ENCODE measurements at regions not wholly inside any gene's neighbourhood (a gene's known extent, or its start where the extent isn't known, plus 50 kb on each side); places are given as distances from the start of the nearest gene placed in this dataset.

DNA sequence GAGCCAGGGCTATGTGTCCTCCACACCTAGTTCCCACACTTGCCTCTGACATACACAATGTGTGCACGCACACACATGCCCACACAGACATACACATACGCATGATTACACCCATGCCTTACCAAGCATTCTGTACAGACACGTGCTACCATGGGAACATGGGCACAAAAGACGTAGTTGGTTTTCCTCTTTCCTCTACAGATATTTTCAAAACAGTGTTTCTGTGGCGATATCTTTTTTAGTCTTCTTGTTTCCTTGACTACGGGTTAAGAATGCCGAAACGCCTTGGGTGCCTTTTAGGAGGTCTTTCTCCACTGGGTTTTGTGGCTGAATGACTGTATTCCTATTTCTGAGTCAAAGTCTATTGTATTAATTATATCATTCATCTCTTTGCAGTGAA is 75.5 kb upstream of the SPTBN1 start:
- Histone ChIP-seq H3F3A (replicated peaks; ENCODE audit: low read depth) (no peaks in the 10 kb centered on the region), H4K20me1 (replicated peaks; ENCODE audit: insufficient read depth) (no peaks in the 10 kb centered on the region), H3K79me2 (replicated peaks; ENCODE audit: insufficient read depth) (no peaks in the 10 kb centered on the region), H3K9me2 (ENCODE audit: insufficient read depth) (0 out of 2 replicates have a peak, but pooled peaks cover 2% of the 10 kb centered on the region), H3K27me3 (ENCODE audit: insufficient read depth) (no peaks in the 10 kb centered on the region), H3K4me2 (no peak overlapping the region), H3K4me3 (no peak overlapping the region), H2AFZ (no peak overlapping the region), H3K36me3 (ENCODE audit: insufficient read depth) (no peaks in the 10 kb centered on the region), H3K27ac (ENCODE audit: low read depth) (no peak overlapping the region), H3K4me1 (ENCODE audit: insufficient read depth) (no peaks in the 10 kb centered on the region)
- Mint-ChIP-seq H3K27ac (no peak overlapping the region), H3K9me3 (no peaks in the 10 kb centered on the region), H3K27me3 (ENCODE audit: insufficient read depth, low read depth, poor library complexity) (peaks cover 8% of the 10 kb centered on the region), H3K4me1 (peaks cover 29% of the 10 kb centered on the region), H3K4me3 (no peak overlapping the region), H3K36me3 (ENCODE audit: low read depth) (no peaks in the 10 kb centered on the region)
- DNase-seq (ENCODE audit: low spot score) (no peak), ATAC-seq (no peak)
- no peak for TF ChIP-seq EZH2phosphoT487 (IDR thresholded peaks at IDR 0.05; ENCODE audit: unreplicated experiment)
- TF ChIP-seq, protein P1, sequence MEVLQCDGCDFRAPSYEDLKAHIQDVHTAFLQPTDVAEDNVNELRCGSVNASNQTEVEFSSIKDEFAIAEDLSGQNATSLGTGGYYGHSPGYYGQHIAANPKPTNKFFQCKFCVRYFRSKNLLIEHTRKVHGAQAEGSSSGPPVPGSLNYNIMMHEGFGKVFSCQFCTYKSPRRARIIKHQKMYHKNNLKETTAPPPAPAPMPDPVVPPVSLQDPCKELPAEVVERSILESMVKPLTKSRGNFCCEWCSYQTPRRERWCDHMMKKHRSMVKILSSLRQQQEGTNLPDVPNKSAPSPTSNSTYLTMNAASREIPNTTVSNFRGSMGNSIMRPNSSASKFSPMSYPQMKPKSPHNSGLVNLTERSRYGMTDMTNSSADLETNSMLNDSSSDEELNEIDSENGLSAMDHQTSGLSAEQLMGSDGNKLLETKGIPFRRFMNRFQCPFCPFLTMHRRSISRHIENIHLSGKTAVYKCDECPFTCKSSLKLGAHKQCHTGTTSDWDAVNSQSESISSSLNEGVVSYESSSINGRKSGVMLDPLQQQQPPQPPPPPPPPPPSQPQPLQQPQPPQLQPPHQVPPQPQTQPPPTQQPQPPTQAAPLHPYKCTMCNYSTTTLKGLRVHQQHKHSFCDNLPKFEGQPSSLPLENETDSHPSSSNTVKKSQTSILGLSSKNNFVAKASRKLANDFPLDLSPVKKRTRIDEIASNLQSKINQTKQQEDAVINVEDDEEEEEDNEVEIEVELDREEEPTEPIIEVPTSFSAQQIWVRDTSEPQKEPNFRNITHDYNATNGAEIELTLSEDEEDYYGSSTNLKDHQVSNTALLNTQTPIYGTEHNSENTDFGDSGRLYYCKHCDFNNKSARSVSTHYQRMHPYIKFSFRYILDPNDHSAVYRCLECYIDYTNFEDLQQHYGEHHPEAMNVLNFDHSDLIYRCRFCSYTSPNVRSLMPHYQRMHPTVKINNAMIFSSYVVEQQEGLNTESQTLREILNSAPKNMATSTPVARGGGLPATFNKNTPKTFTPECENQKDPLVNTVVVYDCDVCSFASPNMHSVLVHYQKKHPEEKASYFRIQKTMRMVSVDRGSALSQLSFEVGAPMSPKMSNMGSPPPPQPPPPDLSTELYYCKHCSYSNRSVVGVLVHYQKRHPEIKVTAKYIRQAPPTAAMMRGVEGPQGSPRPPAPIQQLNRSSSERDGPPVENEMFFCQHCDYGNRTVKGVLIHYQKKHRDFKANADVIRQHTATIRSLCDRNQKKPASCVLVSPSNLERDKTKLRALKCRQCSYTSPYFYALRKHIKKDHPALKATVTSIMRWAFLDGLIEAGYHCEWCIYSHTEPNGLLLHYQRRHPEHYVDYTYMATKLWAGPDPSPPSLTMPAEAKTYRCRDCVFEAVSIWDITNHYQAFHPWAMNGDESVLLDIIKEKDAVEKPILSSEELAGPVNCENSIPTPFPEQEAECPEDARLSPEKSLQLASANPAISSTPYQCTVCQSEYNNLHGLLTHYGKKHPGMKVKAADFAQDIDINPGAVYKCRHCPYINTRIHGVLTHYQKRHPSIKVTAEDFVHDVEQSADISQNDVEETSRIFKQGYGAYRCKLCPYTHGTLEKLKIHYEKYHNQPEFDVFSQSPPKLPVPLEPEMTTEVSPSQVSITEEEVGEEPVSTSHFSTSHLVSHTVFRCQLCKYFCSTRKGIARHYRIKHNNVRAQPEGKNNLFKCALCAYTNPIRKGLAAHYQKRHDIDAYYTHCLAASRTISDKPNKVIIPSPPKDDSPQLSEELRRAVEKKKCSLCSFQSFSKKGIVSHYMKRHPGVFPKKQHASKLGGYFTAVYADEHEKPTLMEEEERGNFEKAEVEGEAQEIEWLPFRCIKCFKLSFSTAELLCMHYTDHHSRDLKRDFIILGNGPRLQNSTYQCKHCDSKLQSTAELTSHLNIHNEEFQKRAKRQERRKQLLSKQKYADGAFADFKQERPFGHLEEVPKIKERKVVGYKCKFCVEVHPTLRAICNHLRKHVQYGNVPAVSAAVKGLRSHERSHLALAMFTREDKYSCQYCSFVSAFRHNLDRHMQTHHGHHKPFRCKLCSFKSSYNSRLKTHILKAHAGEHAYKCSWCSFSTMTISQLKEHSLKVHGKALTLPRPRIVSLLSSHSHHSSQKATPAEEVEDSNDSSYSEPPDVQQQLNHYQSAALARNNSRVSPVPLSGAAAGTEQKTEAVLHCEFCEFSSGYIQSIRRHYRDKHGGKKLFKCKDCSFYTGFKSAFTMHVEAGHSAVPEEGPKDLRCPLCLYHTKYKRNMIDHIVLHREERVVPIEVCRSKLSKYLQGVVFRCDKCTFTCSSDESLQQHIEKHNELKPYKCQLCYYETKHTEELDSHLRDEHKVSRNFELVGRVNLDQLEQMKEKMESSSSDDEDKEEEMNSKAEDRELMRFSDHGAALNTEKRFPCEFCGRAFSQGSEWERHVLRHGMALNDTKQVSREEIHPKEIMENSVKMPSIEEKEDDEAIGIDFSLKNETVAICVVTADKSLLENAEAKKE (CRISPR knock-in tag; IDR thresholded peaks at IDR 0.05): no peak
- no peak for TF ChIP-seq ZNF331 (CRISPR knock-in tag; IDR thresholded peaks at IDR 0.05; ENCODE audit: low read depth)
- no peak for TF ChIP-seq POLR2AphosphoS5 (IDR thresholded peaks at IDR 0.05; ENCODE audit: low read depth)
- TF ChIP-seq NANOG (IDR thresholded peaks at IDR 0.05; ENCODE audit: borderline replicate concordance): no peak
- TF ChIP-seq EZH2 (IDR thresholded peaks at IDR 0.05; ENCODE audit: low read depth, unreplicated experiment): no peak
- TF ChIP-seq, protein P2, sequence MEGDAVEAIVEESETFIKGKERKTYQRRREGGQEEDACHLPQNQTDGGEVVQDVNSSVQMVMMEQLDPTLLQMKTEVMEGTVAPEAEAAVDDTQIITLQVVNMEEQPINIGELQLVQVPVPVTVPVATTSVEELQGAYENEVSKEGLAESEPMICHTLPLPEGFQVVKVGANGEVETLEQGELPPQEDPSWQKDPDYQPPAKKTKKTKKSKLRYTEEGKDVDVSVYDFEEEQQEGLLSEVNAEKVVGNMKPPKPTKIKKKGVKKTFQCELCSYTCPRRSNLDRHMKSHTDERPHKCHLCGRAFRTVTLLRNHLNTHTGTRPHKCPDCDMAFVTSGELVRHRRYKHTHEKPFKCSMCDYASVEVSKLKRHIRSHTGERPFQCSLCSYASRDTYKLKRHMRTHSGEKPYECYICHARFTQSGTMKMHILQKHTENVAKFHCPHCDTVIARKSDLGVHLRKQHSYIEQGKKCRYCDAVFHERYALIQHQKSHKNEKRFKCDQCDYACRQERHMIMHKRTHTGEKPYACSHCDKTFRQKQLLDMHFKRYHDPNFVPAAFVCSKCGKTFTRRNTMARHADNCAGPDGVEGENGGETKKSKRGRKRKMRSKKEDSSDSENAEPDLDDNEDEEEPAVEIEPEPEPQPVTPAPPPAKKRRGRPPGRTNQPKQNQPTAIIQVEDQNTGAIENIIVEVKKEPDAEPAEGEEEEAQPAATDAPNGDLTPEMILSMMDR (conservative IDR thresholded peaks at IDR 0.05; ENCODE audit: low read depth in 2 of 2): no peak
- no peak for TF ChIP-seq ETS1 (IDR thresholded peaks at IDR 0.05)
- TF ChIP-seq JUNB (IDR thresholded peaks at IDR 0.05; ENCODE audit: unreplicated experiment): no peak
- TF ChIP-seq STAT1 (IDR thresholded peaks at IDR 0.05; ENCODE audit: unreplicated experiment): no peak
- TF ChIP-seq, protein P3, sequence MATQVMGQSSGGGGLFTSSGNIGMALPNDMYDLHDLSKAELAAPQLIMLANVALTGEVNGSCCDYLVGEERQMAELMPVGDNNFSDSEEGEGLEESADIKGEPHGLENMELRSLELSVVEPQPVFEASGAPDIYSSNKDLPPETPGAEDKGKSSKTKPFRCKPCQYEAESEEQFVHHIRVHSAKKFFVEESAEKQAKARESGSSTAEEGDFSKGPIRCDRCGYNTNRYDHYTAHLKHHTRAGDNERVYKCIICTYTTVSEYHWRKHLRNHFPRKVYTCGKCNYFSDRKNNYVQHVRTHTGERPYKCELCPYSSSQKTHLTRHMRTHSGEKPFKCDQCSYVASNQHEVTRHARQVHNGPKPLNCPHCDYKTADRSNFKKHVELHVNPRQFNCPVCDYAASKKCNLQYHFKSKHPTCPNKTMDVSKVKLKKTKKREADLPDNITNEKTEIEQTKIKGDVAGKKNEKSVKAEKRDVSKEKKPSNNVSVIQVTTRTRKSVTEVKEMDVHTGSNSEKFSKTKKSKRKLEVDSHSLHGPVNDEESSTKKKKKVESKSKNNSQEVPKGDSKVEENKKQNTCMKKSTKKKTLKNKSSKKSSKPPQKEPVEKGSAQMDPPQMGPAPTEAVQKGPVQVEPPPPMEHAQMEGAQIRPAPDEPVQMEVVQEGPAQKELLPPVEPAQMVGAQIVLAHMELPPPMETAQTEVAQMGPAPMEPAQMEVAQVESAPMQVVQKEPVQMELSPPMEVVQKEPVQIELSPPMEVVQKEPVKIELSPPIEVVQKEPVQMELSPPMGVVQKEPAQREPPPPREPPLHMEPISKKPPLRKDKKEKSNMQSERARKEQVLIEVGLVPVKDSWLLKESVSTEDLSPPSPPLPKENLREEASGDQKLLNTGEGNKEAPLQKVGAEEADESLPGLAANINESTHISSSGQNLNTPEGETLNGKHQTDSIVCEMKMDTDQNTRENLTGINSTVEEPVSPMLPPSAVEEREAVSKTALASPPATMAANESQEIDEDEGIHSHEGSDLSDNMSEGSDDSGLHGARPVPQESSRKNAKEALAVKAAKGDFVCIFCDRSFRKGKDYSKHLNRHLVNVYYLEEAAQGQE (IDR thresholded peaks at IDR 0.05; ENCODE audit: unreplicated experiment): no peak
- TF ChIP-seq ZNF114 (CRISPR knock-in tag; IDR thresholded peaks at IDR 0.05): no peak
- no peak for TF ChIP-seq CREB1 (CRISPR knock-in tag; IDR thresholded peaks at IDR 0.05; ENCODE audit: low read depth)
